ENCODE measurements at regions not wholly inside any gene's neighbourhood (a gene's known extent, or its start where the extent isn't known, plus 50 kb on each side); places are given as distances from the start of the nearest gene placed in this dataset.

- H3K9ac ChIP-seq (ENCODE audit: low read depth, low read length) = no peak overlapping the region
- TF ChIP-seq EZH2 (IDR thresholded peaks at IDR 0.05; ENCODE audit: borderline replicate concordance, low read depth, low read length, severe bottlenecking) = no peak
- TF ChIP-seq, protein P1, sequence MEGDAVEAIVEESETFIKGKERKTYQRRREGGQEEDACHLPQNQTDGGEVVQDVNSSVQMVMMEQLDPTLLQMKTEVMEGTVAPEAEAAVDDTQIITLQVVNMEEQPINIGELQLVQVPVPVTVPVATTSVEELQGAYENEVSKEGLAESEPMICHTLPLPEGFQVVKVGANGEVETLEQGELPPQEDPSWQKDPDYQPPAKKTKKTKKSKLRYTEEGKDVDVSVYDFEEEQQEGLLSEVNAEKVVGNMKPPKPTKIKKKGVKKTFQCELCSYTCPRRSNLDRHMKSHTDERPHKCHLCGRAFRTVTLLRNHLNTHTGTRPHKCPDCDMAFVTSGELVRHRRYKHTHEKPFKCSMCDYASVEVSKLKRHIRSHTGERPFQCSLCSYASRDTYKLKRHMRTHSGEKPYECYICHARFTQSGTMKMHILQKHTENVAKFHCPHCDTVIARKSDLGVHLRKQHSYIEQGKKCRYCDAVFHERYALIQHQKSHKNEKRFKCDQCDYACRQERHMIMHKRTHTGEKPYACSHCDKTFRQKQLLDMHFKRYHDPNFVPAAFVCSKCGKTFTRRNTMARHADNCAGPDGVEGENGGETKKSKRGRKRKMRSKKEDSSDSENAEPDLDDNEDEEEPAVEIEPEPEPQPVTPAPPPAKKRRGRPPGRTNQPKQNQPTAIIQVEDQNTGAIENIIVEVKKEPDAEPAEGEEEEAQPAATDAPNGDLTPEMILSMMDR (IDR thresholded peaks at IDR 0.05; ENCODE audit: borderline replicate concordance, extremely low read depth, low read length, poor library complexity, severe bottlenecking) = no peak
- no peak overlapping the region for H2AFZ ChIP-seq (ENCODE audit: low read depth, low read length)
- H3K27me3 ChIP-seq (ENCODE audit: insufficient read depth, low read length, poor library complexity) = peaks cover 22% of the 10 kb centered on the region
- H3K9me3 ChIP-seq (ENCODE audit: insufficient read depth, low read length, severe bottlenecking) = no peaks in the 10 kb centered on the region
- DNase-seq (no peak), ATAC-seq (ENCODE audit: insufficient read depth, low read depth) (no peak)
- H3K4me3 ChIP-seq (ENCODE audit: low read depth in 1 of 2, low read length in 2 of 2) = no peak overlapping the region
- H3K36me3 ChIP-seq (ENCODE audit: insufficient read depth, low read length) = no peaks in the 10 kb centered on the region
- H4K20me1 ChIP-seq (ENCODE audit: insufficient read depth, low read length) = no peaks in the 10 kb centered on the region
- no peak overlapping the region for H3K27ac ChIP-seq (ENCODE audit: low read length)
- H3K79me2 ChIP-seq (ENCODE audit: insufficient read depth, low read length) = no peaks in the 10 kb centered on the region
- no peaks in the 10 kb centered on the region for H3K4me1 ChIP-seq (ENCODE audit: insufficient read depth, low read length)
- H3K4me2 ChIP-seq (ENCODE audit: insufficient read depth, low read length) = no peak overlapping the region
Observed at GRCh38 chr1:22379566-22379965, 72.1 kb upstream of the ZBTB40 start.

GRCh38 chr1:22380024-22380785 is 71.4 kb upstream of the ZBTB40 start:
- no peaks in the 10 kb centered on the region for H3K36me3 ChIP-seq (ENCODE audit: insufficient read depth, low read length)
- H3K4me3 ChIP-seq (ENCODE audit: low read depth in 1 of 2, low read length in 2 of 2) = no peak overlapping the region
- no peak for DNase-seq
- TF ChIP-seq, protein P1 (IDR thresholded peaks at IDR 0.05; ENCODE audit: borderline replicate concordance, extremely low read depth, low read length, poor library complexity, severe bottlenecking) = peak; percentile 12
- no peak for TF ChIP-seq EZH2 (IDR thresholded peaks at IDR 0.05; ENCODE audit: borderline replicate concordance, low read depth, low read length, severe bottlenecking)
- no peaks in the 10 kb centered on the region for H3K4me1 ChIP-seq (ENCODE audit: insufficient read depth, low read length)
- H3K9ac ChIP-seq (ENCODE audit: low read depth, low read length) = no peak overlapping the region
- no peak overlapping the region for H3K27ac ChIP-seq (ENCODE audit: low read length)
- H3K9me3 ChIP-seq (ENCODE audit: insufficient read depth, low read length, severe bottlenecking) = no peaks in the 10 kb centered on the region
- H2AFZ ChIP-seq (ENCODE audit: low read depth, low read length) = no peak overlapping the region
- ATAC-seq (ENCODE audit: insufficient read depth, low read depth) = no peak
- peaks cover 22% of the 10 kb centered on the region for H3K27me3 ChIP-seq (ENCODE audit: insufficient read depth, low read length, poor library complexity)
- no peaks in the 10 kb centered on the region for H4K20me1 ChIP-seq (ENCODE audit: insufficient read depth, low read length)
- no peak overlapping the region for H3K4me2 ChIP-seq (ENCODE audit: insufficient read depth, low read length)
- no peaks in the 10 kb centered on the region for H3K79me2 ChIP-seq (ENCODE audit: insufficient read depth, low read length)

DNA sequence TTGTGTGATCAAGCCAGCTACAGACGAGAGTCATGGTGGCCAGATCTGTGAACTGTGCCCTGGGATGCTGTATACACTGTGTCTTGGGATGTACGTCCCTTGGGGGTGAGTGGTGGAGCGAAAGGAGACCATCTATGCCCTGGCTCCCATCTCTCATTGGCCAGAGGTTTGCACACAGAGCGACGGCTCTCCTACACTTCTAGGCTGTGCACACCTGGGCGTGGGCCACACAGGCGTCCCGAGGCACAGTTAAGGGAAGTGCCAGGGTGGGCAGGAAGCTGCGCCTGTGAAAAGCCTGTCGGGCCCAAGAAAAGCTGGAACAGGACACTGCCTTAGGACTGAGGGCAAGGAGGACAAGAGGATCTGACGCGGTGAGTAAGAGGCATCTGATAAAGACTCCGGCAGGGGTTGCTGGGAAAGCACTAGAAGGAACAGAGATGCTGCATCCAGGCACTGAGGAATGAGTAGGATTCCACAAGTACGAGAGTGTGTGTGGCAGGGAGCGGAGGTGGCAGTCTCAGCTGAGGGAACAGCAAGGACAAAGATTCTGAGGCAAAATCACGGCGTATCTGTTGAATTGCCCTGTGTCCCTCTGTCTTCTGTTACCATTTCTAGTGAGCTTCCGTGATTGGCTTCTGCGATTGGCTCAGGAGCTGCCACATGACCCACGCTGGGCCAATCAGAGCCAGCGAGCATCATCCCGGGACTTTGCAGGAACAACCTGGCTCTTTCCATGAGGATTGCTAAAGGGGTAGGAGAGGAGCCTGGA is 67.9 kb upstream of the ZBTB40 start:
- no peak overlapping the region for H3K27ac ChIP-seq (ENCODE audit: low read length)
- peaks cover 5% of the 10 kb centered on the region; the same call in 1 of the 2 replicates for H4K20me1 ChIP-seq (ENCODE audit: insufficient read depth, low read length)
- no peak overlapping the region for H3K4me2 ChIP-seq (ENCODE audit: insufficient read depth, low read length)
- no peaks in the 10 kb centered on the region for H3K4me1 ChIP-seq (ENCODE audit: insufficient read depth, low read length)
- H3K4me3 ChIP-seq (ENCODE audit: low read depth in 1 of 2, low read length in 2 of 2) = no peak overlapping the region
- DNase-seq (no peak), ATAC-seq (ENCODE audit: insufficient read depth, low read depth) (no peak)
- H3K79me2 ChIP-seq (ENCODE audit: insufficient read depth, low read length) = no peaks in the 10 kb centered on the region
- no peak overlapping the region for H2AFZ ChIP-seq (ENCODE audit: low read depth, low read length)
- H3K27me3 ChIP-seq (ENCODE audit: insufficient read depth, low read length, poor library complexity) = peaks cover 22% of the 10 kb centered on the region
- H3K9ac ChIP-seq (ENCODE audit: low read depth, low read length) = no peak overlapping the region
- no peaks in the 10 kb centered on the region for H3K9me3 ChIP-seq (ENCODE audit: insufficient read depth, low read length, severe bottlenecking)
- no peaks in the 10 kb centered on the region for H3K36me3 ChIP-seq (ENCODE audit: insufficient read depth, low read length)
- TF ChIP-seq, protein P1 (IDR thresholded peaks at IDR 0.05; ENCODE audit: borderline replicate concordance, extremely low read depth, low read length, poor library complexity, severe bottlenecking) = no peak
- no peak for TF ChIP-seq EZH2 (IDR thresholded peaks at IDR 0.05; ENCODE audit: borderline replicate concordance, low read depth, low read length, severe bottlenecking)
